Fibroblast of upper back skin (primary cell): ENCODE measurements at regions not wholly inside any gene's neighbourhood (a gene's known extent, or its start where the extent isn't known, plus 50 kb on each side); places are given as distances from the start of the nearest gene placed in this dataset.
"Not testable (repeated sequence)": the region's sequence is repeated elsewhere in the genome, so short reads cannot be mapped to it uniquely, and the experiment has no call there.

Experiments used
- DNase-seq: peaks from one replicate; pipeline ENCODE4 v3.0.0-alpha.2; 2013

GRCh38 chr2:87199228-87199627 is 177.6 kb upstream of the PLGLB1 start:
- DNase-seq = not testable (repeated sequence)

DNA sequence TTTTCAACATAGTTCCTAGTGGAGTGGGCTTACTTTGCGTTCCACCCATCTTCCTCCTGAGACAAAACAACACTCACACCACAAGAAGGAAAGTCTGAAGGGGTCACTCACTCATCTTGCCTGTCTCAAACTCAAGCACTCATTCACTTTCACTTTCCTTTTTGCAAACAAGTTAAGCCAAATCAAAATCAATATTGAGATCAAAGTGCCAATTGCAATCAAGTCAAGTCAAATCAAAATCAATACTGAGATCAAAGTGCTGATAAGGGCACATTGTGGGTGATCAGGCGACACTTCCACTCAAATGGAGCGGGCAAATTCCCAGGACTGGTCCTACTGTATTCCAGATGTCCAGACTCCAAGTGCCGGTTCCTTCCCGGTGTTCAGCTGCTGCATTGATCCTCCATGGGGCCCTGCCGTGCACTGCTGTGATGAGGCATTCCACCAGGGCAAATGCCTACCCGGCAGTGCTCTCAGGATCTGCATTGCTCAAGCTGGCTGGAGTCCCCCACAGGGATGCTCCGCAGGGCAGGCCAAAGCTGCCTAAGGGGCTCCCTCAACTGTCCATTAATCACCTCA is 183.0 kb upstream of the PLGLB1 start:
- DNase-seq = not testable (repeated sequence)

GRCh38 chr2:87212938-87213337 is 191.3 kb upstream of the PLGLB1 start:
- not testable (repeated sequence) for DNase-seq

- DNase-seq = not testable (repeated sequence)
Measured at GRCh38 chr2:87217005-87217404, 195.4 kb upstream of the PLGLB1 start.

- DNase-seq = not testable (repeated sequence)
Measured at GRCh38 chr2:87217741-87218410, 196.2 kb upstream of the PLGLB1 start.

- DNase-seq = not testable (repeated sequence)
Measured at GRCh38 chr2:87220651-87221050, 199.0 kb upstream of the PLGLB1 start.

DNA sequence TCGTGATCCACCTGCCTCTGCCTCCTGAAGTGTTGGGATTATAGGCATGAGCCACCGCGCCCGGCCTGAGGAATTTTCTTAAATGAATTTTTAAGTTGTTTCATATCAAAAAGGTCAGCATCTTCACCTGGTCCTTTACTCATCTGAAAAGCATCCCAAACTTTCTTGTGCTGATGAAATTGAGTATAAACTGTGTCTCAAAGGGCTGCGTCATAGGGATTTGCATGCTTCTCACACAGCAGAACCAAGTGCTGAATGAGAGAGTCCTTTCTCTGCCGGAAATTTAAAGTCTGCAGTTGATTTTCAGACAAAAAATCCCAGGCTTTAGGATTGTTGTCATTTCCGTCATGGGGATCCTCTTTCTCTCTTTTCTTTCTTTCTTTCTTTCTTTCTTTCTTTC is 200.5 kb upstream of the PLGLB1 start:
- DNase-seq = peak; percentile 82

- not testable (repeated sequence) for DNase-seq
Measured at GRCh38 chr2:87223873-87224272, 202.2 kb upstream of the PLGLB1 start.

GRCh38 chr2:87229091-87229689 is 207.5 kb upstream of the PLGLB1 start:
- peak; percentile 58 for DNase-seq

- not testable (repeated sequence) for DNase-seq
Measured at GRCh38 chr2:87229964-87230363, 208.3 kb upstream of the PLGLB1 start.

DNA sequence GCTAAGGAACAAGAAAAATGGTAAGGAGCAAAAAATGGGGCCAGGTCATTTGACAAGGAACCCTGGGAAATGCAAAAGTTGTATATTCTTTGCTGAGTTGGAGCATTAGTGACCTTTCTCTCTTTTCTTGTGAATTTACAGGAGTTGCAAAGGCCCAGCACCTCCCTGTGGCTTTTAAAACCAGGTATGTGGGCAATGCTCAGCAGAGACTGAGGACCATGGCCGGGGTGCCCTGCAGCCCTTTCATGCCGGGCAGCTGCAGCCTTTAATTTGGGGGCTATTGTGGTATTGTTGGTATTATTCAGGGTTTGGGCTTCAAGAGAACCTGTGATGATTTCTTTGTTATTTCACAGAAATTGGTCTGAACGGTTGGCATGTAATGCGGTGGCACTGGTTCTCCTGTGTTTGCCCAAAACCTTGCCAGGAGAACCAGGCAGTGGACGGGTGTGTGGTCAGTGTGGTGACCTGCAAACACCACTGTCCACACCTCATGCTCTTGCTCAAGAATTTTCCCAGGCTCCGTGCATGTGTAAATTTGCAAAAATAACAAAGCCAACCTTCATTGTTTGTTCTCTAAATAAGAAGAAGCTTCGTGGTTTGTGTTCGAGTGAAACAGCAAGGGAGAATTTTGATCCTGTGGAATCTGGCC is 213.8 kb upstream of the PLGLB1 start:
- not testable (repeated sequence) for DNase-seq

DNA sequence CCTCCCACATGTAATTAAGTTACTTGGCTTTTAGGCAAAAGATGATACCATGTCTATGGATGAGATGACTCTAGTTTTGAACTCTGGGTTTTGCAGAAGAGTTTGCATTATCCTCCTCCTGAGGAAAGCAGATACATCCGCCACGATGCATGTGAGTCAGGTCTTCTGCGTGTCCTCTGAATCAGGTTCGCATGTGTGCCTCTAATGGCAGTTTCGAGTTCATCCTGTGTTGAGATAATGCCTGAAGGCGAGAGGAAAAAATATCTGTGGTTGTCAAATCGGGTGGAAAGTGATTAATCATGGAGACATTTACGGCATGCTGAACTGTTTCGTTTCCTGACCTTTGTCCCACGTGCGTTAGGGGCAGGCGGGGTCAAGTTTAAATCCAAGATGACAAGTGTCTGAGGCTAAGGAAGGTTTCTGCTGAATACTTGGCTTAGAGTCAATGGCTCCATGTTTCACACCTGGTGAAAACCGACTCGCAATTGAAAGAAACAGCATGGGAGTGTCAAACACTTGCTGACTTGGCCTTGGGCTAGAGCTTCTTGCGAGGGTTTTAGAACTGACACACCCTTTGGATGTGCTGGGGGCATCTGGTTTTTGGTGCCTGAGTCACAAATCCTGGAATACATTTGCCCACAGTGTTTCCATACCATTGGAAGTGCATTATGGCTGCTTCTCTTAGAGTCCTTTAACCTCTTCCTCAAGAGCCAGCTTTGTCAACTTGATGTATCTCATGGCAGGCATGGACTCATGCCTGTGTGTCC is 216.1 kb upstream of the PLGLB1 start:
- not testable (repeated sequence) for DNase-seq

DNA sequence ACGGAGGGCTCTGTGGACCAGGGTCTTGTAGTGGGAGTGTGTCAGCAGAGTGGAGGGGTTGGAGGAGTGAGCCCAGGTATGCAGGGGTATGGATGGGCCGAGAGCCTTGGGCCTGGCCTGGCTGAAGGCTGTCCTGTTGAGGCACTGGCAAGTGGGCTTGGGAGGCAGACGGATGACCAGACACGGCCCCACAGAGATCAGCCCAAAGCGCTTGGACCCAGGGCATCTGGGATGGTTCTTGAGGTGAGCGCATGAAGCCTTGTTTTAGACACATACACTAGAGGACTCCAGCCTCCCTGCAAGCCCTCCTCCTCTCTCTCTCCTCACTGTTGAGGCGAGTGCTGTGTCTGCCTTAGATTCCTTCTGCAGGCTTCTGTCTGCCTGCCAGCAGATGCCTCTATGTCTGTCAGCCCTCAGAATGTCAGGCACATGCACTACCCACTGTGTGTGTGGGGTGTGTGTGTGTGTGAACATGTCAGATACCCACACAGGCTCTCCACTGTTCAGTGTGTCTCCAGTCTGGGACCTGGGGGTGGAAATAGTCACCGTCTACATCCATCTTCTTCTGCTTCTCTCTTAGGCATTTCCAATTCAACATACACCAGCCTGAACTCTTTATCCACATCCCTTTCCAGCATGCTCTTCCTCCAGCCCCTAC is 218.0 kb upstream of the PLGLB1 start:
- peak; percentile 19 for DNase-seq

- DNase-seq = peak; percentile 28
Measured at GRCh38 chr2:87246066-87246717, 224.5 kb upstream of the PLGLB1 start.

DNA sequence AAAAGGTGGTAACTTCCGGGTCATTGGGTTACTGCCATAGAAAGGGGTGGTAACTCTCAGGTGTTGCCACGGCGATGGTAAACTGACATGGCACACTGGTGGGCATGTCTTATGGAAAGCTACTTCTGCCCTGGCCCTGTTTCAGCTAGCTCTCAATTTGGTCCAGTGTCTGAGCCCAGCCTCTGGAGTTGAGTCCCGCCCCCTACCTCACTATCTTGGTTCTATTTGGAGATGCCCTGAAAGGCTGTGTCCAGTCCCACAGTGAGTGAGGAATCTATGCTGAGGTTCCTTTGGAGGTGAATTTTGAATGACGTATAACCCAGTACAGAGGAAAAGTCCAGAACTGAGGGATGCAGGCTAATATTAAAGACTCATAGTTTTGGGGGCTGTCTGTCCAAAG is 230.4 kb upstream of the PLGLB1 start:
- DNase-seq = not testable (repeated sequence)

GRCh38 chr2:87254562-87254961 is 232.9 kb upstream of the PLGLB1 start:
- not testable (repeated sequence) for DNase-seq

DNA sequence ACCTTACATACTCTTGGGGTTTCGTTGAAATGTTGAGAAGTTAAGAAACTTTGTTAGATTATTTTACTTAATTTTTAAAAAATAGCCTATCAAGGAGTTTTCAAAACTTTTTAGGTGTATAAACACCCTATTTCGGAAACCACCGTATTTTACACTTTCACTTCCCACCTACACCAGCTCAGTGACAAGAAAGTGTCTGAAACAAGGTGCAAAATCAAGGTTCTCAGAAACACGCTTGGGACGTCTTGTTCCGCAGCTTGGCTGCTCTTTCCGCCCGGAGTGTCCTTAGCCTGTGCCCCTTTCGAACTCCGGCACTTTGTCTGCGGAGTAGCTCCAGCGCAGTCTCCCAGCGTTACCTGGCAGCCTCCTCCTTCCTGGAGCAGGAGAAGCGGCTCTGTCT is 233.8 kb upstream of the PLGLB1 start:
- not testable (repeated sequence) for DNase-seq

DNA sequence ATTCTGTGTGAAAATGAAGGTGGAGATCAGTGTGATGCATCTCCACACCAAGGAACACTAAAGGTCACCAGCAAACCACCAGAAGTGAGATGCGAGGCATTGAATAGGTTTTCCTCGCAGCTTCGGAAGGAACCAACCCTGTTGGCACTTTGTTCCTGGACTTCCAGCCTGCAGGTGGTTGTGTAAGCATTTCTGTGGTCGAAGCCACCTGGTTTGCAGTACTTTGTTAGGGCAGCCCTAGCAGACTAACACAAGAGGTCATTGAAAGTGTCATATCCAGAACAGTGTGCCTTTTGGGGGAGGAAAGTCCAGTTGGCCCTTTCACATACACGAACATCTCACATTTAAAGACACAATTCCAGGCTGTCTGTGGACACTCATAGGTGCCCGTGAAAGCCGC is 237.2 kb upstream of the PLGLB1 start:
- DNase-seq = not testable (repeated sequence)

DNA sequence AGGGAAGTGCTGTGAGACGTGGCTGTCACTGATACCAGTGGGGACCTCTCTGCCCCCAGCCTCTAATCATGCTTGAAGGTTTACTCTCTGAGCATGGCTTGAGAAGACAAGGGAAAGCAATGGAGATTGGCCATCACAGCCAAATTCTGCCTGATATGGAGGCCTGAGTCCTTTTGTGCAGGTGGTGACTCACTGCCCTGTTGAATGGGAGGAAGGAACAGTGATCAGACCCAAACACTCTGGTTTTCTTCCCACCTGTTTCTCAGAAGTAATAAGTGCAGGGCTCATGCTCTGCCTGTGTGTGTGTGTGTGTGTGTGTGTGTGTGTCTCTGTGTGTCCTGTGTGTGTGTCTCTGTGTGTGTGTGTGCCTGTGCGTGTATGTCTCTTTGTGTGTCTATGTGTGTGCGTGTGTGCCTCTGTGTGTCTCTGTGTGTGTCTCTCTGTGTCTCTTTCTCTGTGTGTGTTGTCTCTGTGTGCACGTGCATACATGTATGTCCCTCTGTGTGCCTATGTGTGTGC is 240.6 kb upstream of the PLGLB1 start:
- not testable (repeated sequence) for DNase-seq

- not testable (repeated sequence) for DNase-seq
Measured at GRCh38 chr2:87263868-87264518, 242.3 kb upstream of the PLGLB1 start.

DNA sequence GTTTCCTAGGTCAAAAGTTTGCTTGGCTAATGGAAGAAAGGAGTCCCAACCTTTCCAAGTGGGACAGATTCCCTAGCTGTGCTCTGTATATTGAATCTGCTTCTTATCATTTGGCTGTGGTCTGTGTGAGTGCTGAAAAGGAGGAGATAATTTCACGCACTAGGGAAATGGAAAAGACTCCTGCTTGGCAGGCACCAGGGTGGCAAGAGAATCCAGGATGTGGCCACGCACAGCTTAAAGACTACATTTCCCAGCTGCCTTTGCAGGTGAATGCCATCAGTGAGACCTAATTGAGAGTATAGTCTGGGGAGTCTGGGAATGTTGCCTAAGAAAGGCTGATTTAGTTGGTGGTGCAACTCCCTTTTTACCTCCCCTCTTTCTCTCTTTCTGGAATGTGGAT is 253.5 kb upstream of the PLGLB1 start:
- not testable (repeated sequence) for DNase-seq
